NCI-H1092 (cell line): ENCODE measurements at regions not wholly inside any gene's neighbourhood (a gene's known extent, or its start where the extent isn't known, plus 50 kb on each side); places are given as distances from the start of the nearest gene placed in this dataset.

Source experiments
- DNase-seq: peaks from one replicate; lab custom pipeline; 2025; lab: John Stamatoyannopoulos, UW

GRCh38 chr9:91040371-91041215 lies 239.0 kb downstream of the SYK start:
- no peak for DNase-seq

- no peak for DNase-seq
Observed at GRCh38 chr9:91042024-91042423, 240.4 kb downstream of the SYK start.

- no peak for DNase-seq
Observed at GRCh38 chr9:91042541-91042940, 240.9 kb downstream of the SYK start.

GRCh38 chr9:91043056-91043810 lies 241.6 kb downstream of the SYK start:
- DNase-seq = no peak

- DNase-seq = no peak
Observed at GRCh38 chr9:91043811-91044175, 242.2 kb downstream of the SYK start.

- DNase-seq = no peak
Observed at GRCh38 chr9:91044354-91044753, 242.7 kb downstream of the SYK start.

- DNase-seq = no peak
Observed at GRCh38 chr9:91045041-91045440, 243.4 kb downstream of the SYK start.

GRCh38 chr9:91047529-91047928 lies 245.9 kb downstream of the SYK start:
- no peak for DNase-seq

GRCh38 chr9:91047993-91048607 lies 246.5 kb downstream of the SYK start:
- no peak for DNase-seq

- no peak for DNase-seq
Observed at GRCh38 chr9:91048749-91049148, 247.1 kb downstream of the SYK start.

- DNase-seq = no peak
Observed at GRCh38 chr9:91053824-91054223, 252.2 kb downstream of the SYK start.

GRCh38 chr9:91055845-91056244 lies 254.2 kb downstream of the SYK start:
- no peak for DNase-seq

GRCh38 chr9:91056486-91056885 lies 254.9 kb downstream of the SYK start:
- DNase-seq = no peak

GRCh38 chr9:91056917-91057316 lies 255.3 kb downstream of the SYK start:
- DNase-seq = no peak

- no peak for DNase-seq
Observed at GRCh38 chr9:91059713-91060112, 258.1 kb downstream of the SYK start.

GRCh38 chr9:91060520-91061343 lies 259.1 kb downstream of the SYK start:
- peak; percentile 74 for DNase-seq

- DNase-seq = no peak
Observed at GRCh38 chr9:91061506-91061905, 259.9 kb downstream of the SYK start.

- DNase-seq = no peak
Observed at GRCh38 chr9:91062281-91062680, 260.7 kb downstream of the SYK start.

- DNase-seq = no peak
Observed at GRCh38 chr9:91063471-91063870, 261.9 kb downstream of the SYK start.

GRCh38 chr9:91065231-91066041 lies 263.8 kb downstream of the SYK start:
- no peak for DNase-seq

GRCh38 chr9:91066042-91066415 lies 264.4 kb downstream of the SYK start:
- no peak for DNase-seq
